PC-9 (cell line): ENCODE measurements at regions not wholly inside any gene's neighbourhood (a gene's known extent, or its start where the extent isn't known, plus 50 kb on each side); places are given as distances from the start of the nearest gene placed in this dataset.
A peak's percentile ranks its signal among the peaks of the same experiment; 100 is the strongest.

ENCODE experiments used
- BruUV-seq: library from RNA; stranded (reverse); fragments of 400-500 nt; replicated peaks from 2 replicates; lab custom pipeline; 2021; lab: Mats Ljungman, UMichigan
- CTCF ChIA-PET: fragments of 300-600 bp; sonication (Branson Sonifier 250); formaldehyde crosslinking; loops from one replicate; lab custom pipeline; 2022; ENCODE audit warnings: antibody characterized with exemption; lab: Charles Lee
- POLR2A ChIA-PET: fragments of 300-600 bp; sonication (Branson Sonifier 250); formaldehyde crosslinking; loops from one replicate; lab custom pipeline; 2022; ENCODE audit warnings: antibody characterized with exemption; ENCODE audit not compliant: unreplicated experiment; lab: Charles Lee
- DNase-seq, 2 experiments: peaks; one replicate each; pipeline versions ENCODE4 v3.0.0 to v3.0.0-alpha.2; 2015 to 2022; ENCODE audit warnings: mixed read lengths in 1 of 2
- H2AFZ ChIP-seq: fragments of 200-600 bp; sonication (generic); 2 replicates; pipeline ENCODE4 v1.8.1; 2017; ENCODE audit warnings: antibody characterized with exemption
- H3F3A ChIP-seq: fragments of 200-600 bp; sonication (generic); 2 replicates; pipeline ENCODE4 v1.8.1; 2017; ENCODE audit warnings: antibody characterized with exemption, mild to moderate bottlenecking, low read depth; ENCODE audit not compliant: insufficient read depth
- H3K27ac ChIP-seq: fragments of 200-600 bp; sonication (generic); 2 replicates; pipeline ENCODE4 v1.6.1; 2016; ENCODE audit warnings: mixed run types
- H3K27me3 ChIP-seq: fragments of 200-600 bp; sonication (generic); 2 replicates; pipeline ENCODE4 v1.6.1; 2016; ENCODE audit warnings: low read depth, mixed run types; ENCODE audit not compliant: insufficient read depth
- H3K36me3 ChIP-seq: fragments of 200-600 bp; sonication (generic); 2 replicates; pipeline ENCODE4 v1.6.1; 2016; ENCODE audit warnings: low read depth, mixed run types
- H3K4me1 ChIP-seq: fragments of 200-600 bp; sonication (generic); replicated peaks from 2 replicates; pipeline ENCODE4 v1.6.1; 2016; ENCODE audit warnings: mixed run types; ENCODE audit not compliant: insufficient read depth
- H3K4me2 ChIP-seq: fragments of 200-600 bp; sonication (generic); 2 replicates; pipeline ENCODE4 v1.6.1; 2017; ENCODE audit warnings: mixed run types
- H3K4me3 ChIP-seq: fragments of 200-600 bp; sonication (generic); 2 replicates; pipeline ENCODE4 v1.6.1; 2016; ENCODE audit warnings: mixed run types
- H3K79me2 ChIP-seq: fragments of 200-600 bp; sonication (generic); 2 replicates; pipeline ENCODE4 v1.6.1; 2017; ENCODE audit warnings: low read depth, mixed run types
- H3K9me2 ChIP-seq: fragments of 200-600 bp; sonication (generic); 2 replicates; pipeline ENCODE4 v1.8.1; 2017; ENCODE audit warnings: mild to moderate bottlenecking; ENCODE audit not compliant: insufficient read depth
- H3K9me3 ChIP-seq: fragments of 200-600 bp; sonication (generic); 2 replicates; pipeline ENCODE4 v1.8.1; 2016; ENCODE audit warnings: low read depth; ENCODE audit not compliant: insufficient read depth
- H4K20me1 ChIP-seq: fragments of 200-600 bp; sonication (generic); 2 replicates; pipeline ENCODE4 v1.8.1; 2017; ENCODE audit not compliant: insufficient read depth
- EZH2 ChIP-seq: fragments of 200-600 bp; sonication (generic); IDR thresholded peaks from 2 replicates; pipeline ENCODE4 v1.8.0; 2017; ENCODE audit warnings: antibody characterized with exemption, low read depth
- intact Hi-C: fragments of 100-400 bp; cut with micrococcal nuclease; formaldehyde crosslinking; loops from one replicate; pipeline ENCODE4 v1.10.0; 2022; ENCODE audit not compliant: unreplicated experiment
- TF ChIP-seq, protein P1 (sequence below): fragments of 200-600 bp; sonication (generic); conservative IDR thresholded peaks from 2 replicates; pipeline ENCODE4 v1.6.1; 2017; ENCODE audit warnings: mixed run types, antibody characterized with exemption, mild to moderate bottlenecking, moderate library complexity

DNA sequence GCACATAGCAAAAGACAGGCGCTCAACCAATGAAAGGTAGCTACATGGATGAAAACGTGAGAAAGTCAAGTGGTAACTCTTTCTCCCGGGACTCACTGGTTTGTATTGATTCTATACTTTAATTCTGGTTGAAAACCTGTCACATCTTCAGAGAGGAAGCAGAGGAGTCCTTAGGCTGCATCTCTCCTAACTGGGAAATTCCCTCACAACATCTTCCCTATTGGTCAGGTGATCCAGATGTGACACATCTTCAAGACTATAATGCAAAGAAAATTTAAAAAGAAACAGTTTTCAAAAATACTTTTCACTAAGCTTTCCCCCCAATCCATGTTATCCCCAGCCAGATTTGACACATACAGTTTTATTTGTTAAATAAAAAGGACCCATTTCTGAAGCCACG is 62.7 kb upstream of the RCN1 start:
- DNase-seq: no peak
- TF ChIP-seq EZH2: no peak
- TF ChIP-seq, protein P1, sequence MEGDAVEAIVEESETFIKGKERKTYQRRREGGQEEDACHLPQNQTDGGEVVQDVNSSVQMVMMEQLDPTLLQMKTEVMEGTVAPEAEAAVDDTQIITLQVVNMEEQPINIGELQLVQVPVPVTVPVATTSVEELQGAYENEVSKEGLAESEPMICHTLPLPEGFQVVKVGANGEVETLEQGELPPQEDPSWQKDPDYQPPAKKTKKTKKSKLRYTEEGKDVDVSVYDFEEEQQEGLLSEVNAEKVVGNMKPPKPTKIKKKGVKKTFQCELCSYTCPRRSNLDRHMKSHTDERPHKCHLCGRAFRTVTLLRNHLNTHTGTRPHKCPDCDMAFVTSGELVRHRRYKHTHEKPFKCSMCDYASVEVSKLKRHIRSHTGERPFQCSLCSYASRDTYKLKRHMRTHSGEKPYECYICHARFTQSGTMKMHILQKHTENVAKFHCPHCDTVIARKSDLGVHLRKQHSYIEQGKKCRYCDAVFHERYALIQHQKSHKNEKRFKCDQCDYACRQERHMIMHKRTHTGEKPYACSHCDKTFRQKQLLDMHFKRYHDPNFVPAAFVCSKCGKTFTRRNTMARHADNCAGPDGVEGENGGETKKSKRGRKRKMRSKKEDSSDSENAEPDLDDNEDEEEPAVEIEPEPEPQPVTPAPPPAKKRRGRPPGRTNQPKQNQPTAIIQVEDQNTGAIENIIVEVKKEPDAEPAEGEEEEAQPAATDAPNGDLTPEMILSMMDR: no peak
- intact Hi-C loops: no loop called here
- H3K9me3 ChIP-seq: no peaks in the 10 kb centered on the region
- H4K20me1 ChIP-seq: no peaks in the 10 kb centered on the region
- no peak overlapping the region for H2AFZ ChIP-seq
- no TSS peak for BruUV-seq
- ChIA-PET CTCF (no interaction called here), POLR2A (no interaction called here)
- no peaks in the 10 kb centered on the region for H3K36me3 ChIP-seq
- H3K4me3 ChIP-seq: no peak overlapping the region
- H3K4me1 ChIP-seq: no peaks in the 10 kb centered on the region
- H3K4me2 ChIP-seq: no peak overlapping the region
- H3K27ac ChIP-seq: no peak overlapping the region
- no peaks in the 10 kb centered on the region for H3F3A ChIP-seq
- no peaks in the 10 kb centered on the region for H3K79me2 ChIP-seq
- H3K27me3 ChIP-seq: peaks cover 20% of the 10 kb centered on the region; the same call in 1 of the 2 replicates
- H3K9me2 ChIP-seq: no peaks in the 10 kb centered on the region

DNA sequence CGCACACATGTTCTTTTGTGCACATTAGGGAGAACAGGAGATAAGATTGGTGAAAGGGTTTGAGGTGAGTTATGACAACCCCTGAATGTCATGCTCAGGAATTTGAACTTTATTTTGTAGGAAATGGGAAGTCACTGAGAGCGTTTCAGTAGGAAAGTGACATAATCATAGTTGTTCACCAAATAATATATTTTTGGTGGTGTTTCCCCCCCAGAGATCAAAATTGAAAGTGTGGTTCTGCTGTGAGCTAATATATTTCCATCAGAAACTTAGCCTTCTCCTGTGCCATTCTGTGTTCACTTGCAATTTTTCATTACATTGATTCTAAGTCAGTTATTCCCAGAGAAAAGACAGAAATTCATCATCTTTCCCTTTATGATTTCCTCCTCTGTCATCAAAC is 64.1 kb upstream of the RCN1 start:
- H3K4me3 ChIP-seq: no peak overlapping the region
- H3K4me1 ChIP-seq: no peaks in the 10 kb centered on the region
- H3K79me2 ChIP-seq: no peaks in the 10 kb centered on the region
- no peak overlapping the region for H3K27ac ChIP-seq
- peaks cover 12% of the 10 kb centered on the region; the same call in 1 of the 2 replicates for H3K27me3 ChIP-seq
- no TSS peak for BruUV-seq
- no peak for TF ChIP-seq EZH2
- TF ChIP-seq, protein P1: no peak
- H3K36me3 ChIP-seq: no peaks in the 10 kb centered on the region
- H3K9me3 ChIP-seq: no peaks in the 10 kb centered on the region
- CTCF ChIA-PET: no interaction called here
- DNase-seq: peak in 1 of 2 experiments; percentile 12
- POLR2A ChIA-PET: no interaction called here
- H3F3A ChIP-seq: no peaks in the 10 kb centered on the region
- H3K4me2 ChIP-seq: no peak overlapping the region
- no peak overlapping the region for H2AFZ ChIP-seq
- no peaks in the 10 kb centered on the region for H3K9me2 ChIP-seq
- intact Hi-C loops: no loop called here
- no peaks in the 10 kb centered on the region for H4K20me1 ChIP-seq

DNA sequence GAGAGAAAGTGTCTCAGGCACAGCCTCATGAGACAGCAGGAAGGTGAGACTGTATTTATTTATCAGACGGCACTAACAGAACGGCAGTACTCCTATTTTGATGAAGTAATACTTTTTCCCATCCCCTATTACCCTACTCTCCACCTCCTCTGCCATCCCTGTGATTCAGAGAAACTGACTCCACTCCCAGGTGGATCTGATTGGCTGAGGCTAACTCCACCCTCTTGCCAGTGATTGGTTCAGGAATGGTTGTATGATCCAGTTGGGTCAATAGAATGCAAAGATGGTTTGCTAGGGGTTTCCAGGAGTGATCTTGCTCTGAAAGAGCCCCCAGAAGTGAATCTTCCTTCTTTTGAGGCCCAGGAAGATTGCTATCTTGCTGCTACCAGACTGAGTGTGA is 65.9 kb upstream of the RCN1 start:
- H3K4me1 ChIP-seq: no peaks in the 10 kb centered on the region
- DNase-seq: no peak
- H3K27ac ChIP-seq: no peak overlapping the region
- no peaks in the 10 kb centered on the region for H3K79me2 ChIP-seq
- ChIA-PET POLR2A (no interaction called here), CTCF (no interaction called here)
- 0 out of 2 replicates have a peak, but pooled peaks cover 2% of the 10 kb centered on the region for H3K27me3 ChIP-seq
- H4K20me1 ChIP-seq: no peaks in the 10 kb centered on the region
- TF ChIP-seq, protein P1: no peak
- TF ChIP-seq EZH2: no peak
- no peaks in the 10 kb centered on the region for H3F3A ChIP-seq
- H3K9me3 ChIP-seq: no peaks in the 10 kb centered on the region
- H3K36me3 ChIP-seq: no peaks in the 10 kb centered on the region
- H3K4me2 ChIP-seq: no peak overlapping the region
- BruUV-seq: no TSS peak
- no peak overlapping the region for H3K4me3 ChIP-seq
- no peak overlapping the region for H2AFZ ChIP-seq
- intact Hi-C loops: no loop called here
- H3K9me2 ChIP-seq: no peaks in the 10 kb centered on the region
